NCI-H1436 treated with DMSO at 0.1 percent for 48 hours (cell line): ENCODE measurements at regions not wholly inside any gene's neighbourhood (a gene's known extent, or its start where the extent isn't known, plus 50 kb on each side); places are given as distances from the start of the nearest gene placed in this dataset.
"Not testable (repeated sequence)": the region's sequence is repeated elsewhere in the genome, so short reads cannot be mapped to it uniquely, and the experiment has no call there.

Experiments
- DNase-seq: peaks from one replicate; lab custom pipeline; 2025; lab: John Stamatoyannopoulos, UW

GRCh38 chr11:71097506-71098240, 154.7 kb downstream of the SHANK2 start:
- no peak for DNase-seq

GRCh38 chr11:71096751-71097388, 155.5 kb downstream of the SHANK2 start:
- no peak for DNase-seq

- no peak for DNase-seq
Observed at GRCh38 chr11:71095294-71095850, 157.0 kb downstream of the SHANK2 start.

GRCh38 chr11:71094296-71095077, 157.9 kb downstream of the SHANK2 start:
- DNase-seq, result no peak

- DNase-seq, result no peak
Observed at GRCh38 chr11:71093783-71094182, 158.6 kb downstream of the SHANK2 start.

- no peak for DNase-seq
Observed at GRCh38 chr11:71091506-71092265, 160.7 kb downstream of the SHANK2 start.

- no peak for DNase-seq
Observed at GRCh38 chr11:71089571-71089970, 162.8 kb downstream of the SHANK2 start.

GRCh38 chr11:71088314-71089215, 163.8 kb downstream of the SHANK2 start:
- not testable (repeated sequence) for DNase-seq

GRCh38 chr11:71086687-71087258, 165.6 kb downstream of the SHANK2 start:
- no peak for DNase-seq

- no peak for DNase-seq
Observed at GRCh38 chr11:71084306-71085012, 167.9 kb downstream of the SHANK2 start.

- DNase-seq, result no peak
Observed at GRCh38 chr11:71083105-71083504, 169.3 kb downstream of the SHANK2 start.

GRCh38 chr11:71082454-71082853, 169.9 kb downstream of the SHANK2 start:
- no peak for DNase-seq

GRCh38 chr11:71081704-71082230, 170.6 kb downstream of the SHANK2 start:
- no peak for DNase-seq

- DNase-seq, result peak; percentile 62
Observed at GRCh38 chr11:71080239-71081097, 171.9 kb downstream of the SHANK2 start.

- no peak for DNase-seq
Observed at GRCh38 chr11:71079795-71080194, 172.6 kb downstream of the SHANK2 start.

GRCh38 chr11:71078482-71078881, 173.9 kb downstream of the SHANK2 start:
- no peak for DNase-seq

- DNase-seq, result no peak
Observed at GRCh38 chr11:71076525-71077304, 175.7 kb downstream of the SHANK2 start.
